NCI-H146 treated with DMSO at 0.1 percent for 48 hours (cell line): ENCODE measurements at regions not wholly inside any gene's neighbourhood (a gene's known extent, or its start where the extent isn't known, plus 50 kb on each side); places are given as distances from the start of the nearest gene placed in this dataset.

Experiments used
- DNase-seq: peaks from one replicate; lab custom pipeline; 2025; ENCODE audit not compliant: unreplicated experiment; lab: John Stamatoyannopoulos, UW

GRCh38 chr3:65044401-65044800 is 356.6 kb upstream of the ADAMTS9 start:
- no peak for DNase-seq

GRCh38 chr3:65042675-65043074 is 354.9 kb upstream of the ADAMTS9 start:
- DNase-seq = no peak

- DNase-seq = no peak
Observed at GRCh38 chr3:65039754-65040210, 352.0 kb upstream of the ADAMTS9 start.

DNA sequence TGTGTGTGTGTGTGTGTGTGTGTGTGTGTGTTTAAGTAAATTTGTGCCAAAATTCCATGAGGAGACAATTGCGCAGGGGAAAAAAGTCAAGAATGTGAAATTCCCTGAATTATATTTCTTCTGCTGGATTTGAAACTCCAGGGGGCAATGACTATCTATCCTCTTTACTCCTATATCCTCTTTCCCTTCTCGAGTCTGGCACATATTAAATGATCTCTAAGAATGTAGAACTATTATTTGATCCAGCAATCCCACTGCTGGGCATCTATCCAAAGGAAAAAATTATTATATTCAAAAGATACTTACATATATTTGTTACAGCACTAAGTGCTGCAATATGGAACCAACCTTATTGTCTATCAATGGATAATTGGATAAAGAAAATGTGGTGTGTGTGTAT is 350.1 kb upstream of the ADAMTS9 start:
- DNase-seq = no peak

DNA sequence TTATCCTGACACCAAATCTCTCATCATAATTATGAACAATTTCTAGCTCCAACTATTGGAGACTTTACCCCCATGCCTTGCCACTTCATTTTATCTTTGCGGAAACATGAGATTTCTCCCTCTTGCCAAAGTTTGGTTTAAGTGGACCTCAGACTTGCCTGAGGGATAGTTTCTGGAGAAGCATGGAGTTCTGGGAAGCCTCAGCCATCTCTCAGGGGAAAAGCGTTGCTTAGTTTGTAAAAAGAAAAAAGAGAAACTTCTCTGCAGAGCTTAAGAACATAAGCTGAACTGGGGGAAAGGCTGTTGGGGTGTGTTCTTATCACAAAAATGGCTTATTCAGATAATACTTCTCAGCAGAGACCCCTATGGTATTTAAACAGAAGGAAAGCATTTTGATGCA is 347.4 kb upstream of the ADAMTS9 start:
- DNase-seq = no peak

DNA sequence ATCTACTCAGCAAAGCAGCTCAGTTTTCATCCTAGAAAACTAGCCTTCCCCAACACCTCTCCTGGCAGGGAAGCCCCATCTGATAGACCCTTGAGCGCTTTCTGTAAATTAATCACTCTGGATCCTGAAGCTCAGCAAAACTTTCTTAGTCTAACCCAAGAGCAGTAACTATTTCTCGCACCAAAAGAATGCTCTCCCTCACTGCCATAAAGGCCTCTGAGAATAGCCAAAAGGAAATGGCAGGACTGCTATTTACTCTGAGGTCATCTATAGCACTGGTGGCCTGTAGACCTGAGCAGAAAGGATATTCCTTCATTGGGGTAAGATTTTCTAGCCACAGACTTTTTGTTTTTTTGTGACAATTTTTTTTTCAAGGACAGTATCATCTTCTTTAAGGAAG is 345.8 kb upstream of the ADAMTS9 start:
- DNase-seq = no peak

DNA sequence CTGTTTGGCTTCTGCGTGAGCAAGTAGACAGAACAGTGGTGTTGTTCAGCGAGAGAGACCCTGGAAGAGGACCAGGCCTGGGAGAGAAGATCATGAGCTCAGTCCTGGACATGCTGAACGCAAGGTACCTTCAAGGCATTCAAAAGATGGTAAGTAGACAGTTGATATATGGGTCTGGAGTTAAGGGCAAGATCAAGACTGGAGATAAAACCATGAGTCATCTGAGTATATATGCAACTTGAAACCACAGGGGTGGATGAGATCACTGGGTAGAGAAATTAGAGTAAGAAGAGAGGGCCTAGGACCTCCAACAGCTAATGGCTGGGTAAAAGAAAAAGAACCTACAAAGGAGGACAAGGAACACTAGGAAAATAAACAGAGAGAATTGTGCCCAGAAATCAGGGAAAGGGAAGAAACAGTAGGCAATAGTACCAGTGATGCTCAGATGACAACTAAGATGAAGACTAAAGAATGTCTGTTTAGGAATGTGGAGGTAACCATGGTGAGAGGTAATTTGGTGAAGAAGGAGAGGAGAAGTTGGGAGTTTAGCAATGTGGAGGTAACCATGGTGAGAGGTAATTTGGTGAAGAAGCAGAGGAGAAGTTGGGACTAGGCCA is 343.2 kb upstream of the ADAMTS9 start:
- no peak for DNase-seq

GRCh38 chr3:65030014-65030627 is 342.3 kb upstream of the ADAMTS9 start:
- no peak for DNase-seq

- no peak for DNase-seq
Observed at GRCh38 chr3:65029130-65029529, 341.3 kb upstream of the ADAMTS9 start.

GRCh38 chr3:65028024-65028423 is 340.2 kb upstream of the ADAMTS9 start:
- no peak for DNase-seq

DNA sequence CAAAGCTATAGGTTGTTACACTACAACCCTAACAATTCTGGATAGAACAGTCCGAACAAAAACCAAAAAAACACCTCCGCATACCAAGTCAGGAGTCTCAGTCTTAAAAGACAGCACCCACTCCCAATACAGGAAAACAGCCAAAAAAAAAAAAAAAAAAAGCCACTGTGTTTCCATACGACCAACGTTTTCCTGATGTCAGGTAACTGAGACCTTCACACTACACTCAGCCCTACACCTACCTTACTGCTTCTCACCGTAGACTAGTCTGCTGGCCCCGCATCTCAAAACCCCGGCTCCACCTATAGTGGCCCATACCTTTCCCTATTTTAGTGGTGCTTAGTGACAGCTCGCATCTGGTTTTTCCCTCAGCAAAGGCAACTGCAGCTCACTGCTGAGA is 339.5 kb upstream of the ADAMTS9 start:
- DNase-seq = no peak

DNA sequence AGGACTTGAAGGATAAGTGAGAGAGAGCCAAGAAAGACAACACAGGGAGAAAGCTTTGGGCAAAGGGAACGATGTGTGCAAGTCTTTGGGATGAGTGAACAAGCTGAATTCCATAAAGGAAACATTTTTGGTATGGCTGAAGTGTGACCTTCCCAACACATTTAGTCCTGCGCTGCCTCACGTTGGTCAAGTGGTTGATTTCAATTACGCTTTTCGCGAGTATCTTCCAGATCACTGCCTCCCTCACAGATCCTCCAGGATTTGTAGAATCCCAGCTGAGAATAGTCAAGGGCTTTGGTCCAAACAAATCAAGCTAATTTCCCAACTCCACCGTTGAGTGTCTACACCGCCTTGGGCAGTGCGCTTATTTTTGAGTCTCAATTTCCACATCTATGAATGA is 338.4 kb upstream of the ADAMTS9 start:
- DNase-seq = no peak

GRCh38 chr3:65024148-65024547 is 336.3 kb upstream of the ADAMTS9 start:
- no peak for DNase-seq

- DNase-seq = no peak
Observed at GRCh38 chr3:65020281-65021160, 332.7 kb upstream of the ADAMTS9 start.

- peak; percentile 17 for DNase-seq
Observed at GRCh38 chr3:65019443-65020055, 331.7 kb upstream of the ADAMTS9 start.

GRCh38 chr3:65018801-65019200 is 331.0 kb upstream of the ADAMTS9 start:
- DNase-seq = no peak

GRCh38 chr3:65017359-65017758 is 329.6 kb upstream of the ADAMTS9 start:
- DNase-seq = no peak

DNA sequence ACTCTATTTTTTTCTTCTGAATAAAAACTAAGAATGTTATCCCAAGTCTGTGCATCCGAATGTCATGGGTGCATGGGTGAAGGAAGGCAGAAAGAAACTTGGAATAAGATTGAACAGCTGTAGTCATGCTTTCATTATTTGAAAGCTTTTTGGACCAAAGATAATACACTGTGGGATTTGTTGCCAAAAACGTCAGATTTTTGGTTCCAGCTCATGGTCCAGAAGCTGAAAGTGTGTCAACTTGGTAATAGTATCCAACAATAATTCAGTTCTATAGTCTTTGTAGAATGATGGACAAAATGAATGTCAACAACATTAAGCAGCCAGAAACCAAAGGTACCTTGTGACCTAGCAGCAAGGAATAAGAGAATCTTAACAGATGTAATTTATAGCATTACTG is 327.9 kb upstream of the ADAMTS9 start:
- no peak for DNase-seq

- DNase-seq = no peak
Observed at GRCh38 chr3:65013053-65013452, 325.3 kb upstream of the ADAMTS9 start.

DNA sequence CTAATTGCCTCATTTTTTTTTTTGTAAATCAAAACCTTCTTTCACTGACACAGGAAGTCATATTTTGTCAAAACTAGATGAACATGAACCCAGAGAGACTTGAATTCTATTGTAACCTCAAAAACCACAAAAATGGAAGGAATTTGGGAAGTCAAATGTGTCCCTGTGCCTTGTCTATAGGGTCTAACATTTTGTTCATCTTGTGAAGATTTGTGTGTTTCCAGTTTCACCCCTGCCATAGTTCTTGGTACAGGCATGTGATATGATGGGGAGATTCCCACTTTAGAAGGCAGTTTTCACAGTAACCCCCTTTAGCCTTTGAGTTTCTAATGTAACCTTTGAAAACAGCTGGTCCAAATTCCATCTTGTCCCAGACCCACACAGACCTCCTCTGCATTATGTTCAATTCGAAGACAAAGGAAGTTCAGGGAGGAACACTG is 318.5 kb upstream of the ADAMTS9 start:
- no peak for DNase-seq

DNA sequence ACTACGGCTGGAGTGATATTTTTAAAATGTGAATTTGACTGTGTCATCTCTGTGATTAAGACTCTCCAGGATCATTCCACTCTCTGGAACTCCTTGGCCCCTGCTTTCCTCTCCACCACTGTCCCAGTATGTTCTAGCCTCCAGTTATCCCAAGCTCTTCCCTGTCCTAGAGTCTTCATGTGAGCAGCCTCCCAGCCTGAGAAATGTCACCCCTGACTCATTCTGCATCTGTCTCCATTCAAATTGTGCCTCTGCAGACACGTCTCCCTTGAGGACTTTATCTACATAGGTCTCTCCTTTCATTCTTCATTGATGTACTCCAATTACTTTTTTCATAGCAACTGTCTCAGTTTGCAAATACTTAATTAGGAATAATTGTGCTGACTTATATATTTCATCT is 317.7 kb upstream of the ADAMTS9 start:
- no peak for DNase-seq
